HG02840 (cell line): ENCODE measurements at regions not wholly inside any gene's neighbourhood (a gene's known extent, or its start where the extent isn't known, plus 50 kb on each side); places are given as distances from the start of the nearest gene placed in this dataset.

Source experiments
- ATAC-seq: cut with Tn5 transposase; IDR thresholded peaks from one replicate; pipeline ENCODE4 v1.9.1; 2021; ENCODE audit warnings: mild to moderate bottlenecking, moderate library complexity, moderate number of reproducible peaks; ENCODE audit not compliant: unreplicated experiment, low FRiP score

- ATAC-seq, result no peak
Observed at GRCh38 chr21:21605521-21605920, 607.3 kb downstream of the NCAM2 start.

- no peak for ATAC-seq
Observed at GRCh38 chr21:21606041-21606440, 607.8 kb downstream of the NCAM2 start.

GRCh38 chr21:21612466-21612865 is 614.3 kb downstream of the NCAM2 start:
- ATAC-seq, result no peak

GRCh38 chr21:21614966-21615365 is 616.8 kb downstream of the NCAM2 start:
- ATAC-seq, result no peak

GRCh38 chr21:21622460-21623234 is 624.4 kb downstream of the NCAM2 start:
- ATAC-seq, result no peak

- ATAC-seq, result no peak
Observed at GRCh38 chr21:21624674-21625073, 626.5 kb downstream of the NCAM2 start.

GRCh38 chr21:21631961-21632360 is 633.8 kb downstream of the NCAM2 start:
- ATAC-seq, result no peak

- no peak for ATAC-seq
Observed at GRCh38 chr21:21632926-21633325, 634.7 kb downstream of the NCAM2 start.

GRCh38 chr21:21661741-21662140 is 663.5 kb downstream of the NCAM2 start:
- ATAC-seq, result no peak

- ATAC-seq, result no peak
Observed at GRCh38 chr21:21662776-21663175, 664.6 kb downstream of the NCAM2 start.

- ATAC-seq, result no peak
Observed at GRCh38 chr21:21664871-21665270, 666.7 kb downstream of the NCAM2 start.

- no peak for ATAC-seq
Observed at GRCh38 chr21:21666689-21667088, 668.5 kb downstream of the NCAM2 start.

- ATAC-seq, result no peak
Observed at GRCh38 chr21:21668198-21668597, 670.0 kb downstream of the NCAM2 start.

- ATAC-seq, result no peak
Observed at GRCh38 chr21:21673959-21674358, 675.8 kb downstream of the NCAM2 start.

- ATAC-seq, result no peak
Observed at GRCh38 chr21:21675601-21676000, 677.4 kb downstream of the NCAM2 start.

GRCh38 chr21:21682172-21682571 is 684.0 kb downstream of the NCAM2 start:
- ATAC-seq, result no peak

- no peak for ATAC-seq
Observed at GRCh38 chr21:21688889-21689288, 690.7 kb downstream of the NCAM2 start.

GRCh38 chr21:21690068-21690665 is 692.0 kb downstream of the NCAM2 start:
- no peak for ATAC-seq

GRCh38 chr21:21712748-21713520 is 714.7 kb downstream of the NCAM2 start:
- ATAC-seq, result no peak

GRCh38 chr21:21713651-21714180 is 715.5 kb downstream of the NCAM2 start:
- no peak for ATAC-seq

GRCh38 chr21:21714426-21714825 is 716.2 kb downstream of the NCAM2 start:
- no peak for ATAC-seq
